MM.1S (cell line): ENCODE measurements at regions not wholly inside any gene's neighbourhood (a gene's known extent, or its start where the extent isn't known, plus 50 kb on each side); places are given as distances from the start of the nearest gene placed in this dataset.

ENCODE experiments used
- CTCF ChIP-seq: fragments of 300-600 bp; sonication (generic); IDR thresholded peaks from 2 replicates; pipeline ENCODE4 v1.5.1; 2016; ENCODE audit warnings: antibody characterized with exemption, low read length, mixed read lengths
- EZH2 ChIP-seq: fragments of 300-600 bp; sonication (generic); optimal IDR thresholded peaks from 2 replicates; pipeline ENCODE3; 2017; ENCODE audit warnings: low read depth, mild to moderate bottlenecking, antibody characterized with exemption, low read length, mixed read lengths

- TF ChIP-seq EZH2 (no peak), CTCF (no peak)
Measured at GRCh38 chr20:48011025-48011424, 225.7 kb upstream of the SULF2 start.
